Liver (tissue), 8 donors: ENCODE measurements at regions not wholly inside any gene's neighbourhood (a gene's known extent, or its start where the extent isn't known, plus 50 kb on each side); places are given as distances from the start of the nearest gene placed in this dataset.

Experiments
- DNase-seq: peaks from one replicate; pipeline ENCODE4 v3.0.0-alpha.2; 2017; ENCODE audit warnings: low spot score
- H3K27ac ChIP-seq, 2 donors: one replicate each; pipeline ENCODE4 v1.7.0; 2013; ENCODE audit warnings: inconsistent platforms in 2 of 2, low read length in 2 of 2, control low read depth in 1 of 2, low read depth in 1 of 2, mild to moderate bottlenecking in 1 of 2
- H3K27me3 ChIP-seq, 4 donors: one replicate each; pipeline versions ENCODE4 v1.6.1 to v1.7.0; 2013; ENCODE audit warnings: low read length in 3 of 4, inconsistent platforms in 1 of 4, mild to moderate bottlenecking in 1 of 4, moderate library complexity in 1 of 4; ENCODE audit not compliant: control insufficient read depth in 4 of 4, insufficient read depth in 4 of 4
- H3K36me3 ChIP-seq, 4 donors: one replicate each; pipeline versions ENCODE4 v1.6.1 to v1.7.0; 2013; ENCODE audit warnings: low read length in 3 of 4, mild to moderate bottlenecking in 3 of 4, low read depth in 1 of 4, moderate library complexity in 1 of 4; ENCODE audit not compliant: control insufficient read depth in 4 of 4, insufficient read depth in 3 of 4
- H3K4me1 ChIP-seq, 4 donors: one replicate each; pipeline versions ENCODE4 v1.6.1 to v1.7.0; 2013; ENCODE audit warnings: low read length in 3 of 4, mild to moderate bottlenecking in 3 of 4, moderate library complexity in 1 of 4; ENCODE audit not compliant: control insufficient read depth in 4 of 4, insufficient read depth in 4 of 4
- H3K4me3 ChIP-seq, 3 donors: one replicate each; pipeline versions ENCODE4 v1.6.1 to v1.7.0; 2013; ENCODE audit warnings: low read length in 3 of 3, control low read depth in 1 of 3, low read depth in 1 of 3, mild to moderate bottlenecking in 1 of 3
- H3K9ac ChIP-seq, 2 donors: one replicate each; pipeline ENCODE4 v1.7.0; 2013; ENCODE audit warnings: low read length in 2 of 2, mild to moderate bottlenecking in 2 of 2, moderate library complexity in 2 of 2, control low read depth in 1 of 2, low read depth in 1 of 2
- H3K9me3 ChIP-seq, 4 donors: one replicate each; pipeline versions ENCODE4 v1.6.1 to v1.7.0; 2013; ENCODE audit warnings: low read length in 3 of 4; ENCODE audit not compliant: control insufficient read depth in 4 of 4
- ATF3 ChIP-seq: IDR thresholded peaks from 2 replicates; pipeline ENCODE4 v1.6.1; 2016; ENCODE audit warnings: antibody characterized with exemption
- CTCF ChIP-seq: fragments of 150-350 bp; IDR thresholded peaks from 2 replicates; pipeline ENCODE4 v1.5.1; 2017; ENCODE audit warnings: improper control_type of control experiment, low read depth, low read length; ENCODE audit not compliant: missing input control
- EGR1 ChIP-seq, 2 donors: IDR thresholded peaks; 2 replicates each; pipeline ENCODE4 v1.6.1; 2016 to 2018; ENCODE audit warnings: antibody characterized with exemption in 2 of 2, low read depth in 2 of 2
- FOXA1 ChIP-seq: IDR thresholded peaks from 2 replicates; pipeline ENCODE4 v1.6.1; 2016; ENCODE audit warnings: antibody characterized with exemption
- FOXA2 ChIP-seq: IDR thresholded peaks from 2 replicates; pipeline ENCODE4 v1.6.1; 2016; ENCODE audit warnings: antibody characterized with exemption
- GABPA ChIP-seq, 2 donors: IDR thresholded peaks in 1 of 2; conservative IDR thresholded peaks in 1 of 2; 2 replicates each; pipeline ENCODE4 v1.6.1; 2016; ENCODE audit warnings: antibody characterized with exemption in 2 of 2, mild to moderate bottlenecking in 1 of 2, moderate library complexity in 1 of 2
- HNF4A ChIP-seq, 2 donors: conservative IDR thresholded peaks; 2 replicates each; pipeline ENCODE4 v1.6.1; 2016; ENCODE audit warnings: antibody characterized with exemption in 2 of 2, mild to moderate bottlenecking in 2 of 2
- HNF4G ChIP-seq: IDR thresholded peaks from 2 replicates; pipeline ENCODE4 v1.6.1; 2016; ENCODE audit warnings: antibody characterized with exemption
- JUND ChIP-seq, 2 donors: IDR thresholded peaks; 2 replicates each; pipeline ENCODE4 v1.6.1; 2016; ENCODE audit warnings: antibody characterized with exemption in 2 of 2
- MAX ChIP-seq: IDR thresholded peaks from 2 replicates; pipeline ENCODE4 v1.6.1; 2016; ENCODE audit warnings: antibody characterized with exemption
- NR2F2 ChIP-seq: IDR thresholded peaks from 2 replicates; pipeline ENCODE4 v1.6.1; 2016; ENCODE audit warnings: antibody characterized with exemption
- RAD21 ChIP-seq, 2 donors: IDR thresholded peaks; 2 replicates each; pipeline ENCODE4 v1.6.1; 2016; ENCODE audit warnings: antibody characterized with exemption in 2 of 2, mild to moderate bottlenecking in 2 of 2
- REST ChIP-seq: IDR thresholded peaks from 2 replicates; pipeline ENCODE4 v1.6.1; 2016; ENCODE audit warnings: antibody characterized with exemption, mild to moderate bottlenecking
- RXRA ChIP-seq, 2 donors: IDR thresholded peaks; 2 replicates each; pipeline ENCODE4 v1.6.1; 2017 to 2018; ENCODE audit warnings: antibody characterized with exemption in 2 of 2, mild to moderate bottlenecking in 1 of 2
- SP1 ChIP-seq: IDR thresholded peaks from 2 replicates; pipeline ENCODE4 v1.6.1; 2018; ENCODE audit warnings: antibody characterized with exemption, mild to moderate bottlenecking
- TAF1 ChIP-seq: conservative IDR thresholded peaks from 2 replicates; pipeline ENCODE4 v1.6.1; 2016; ENCODE audit warnings: antibody characterized with exemption, mild to moderate bottlenecking
- YY1 ChIP-seq: IDR thresholded peaks from 2 replicates; pipeline ENCODE4 v1.6.1; 2016; ENCODE audit warnings: antibody characterized with exemption, mild to moderate bottlenecking
- ZBTB33 ChIP-seq: IDR thresholded peaks from 2 replicates; pipeline ENCODE4 v1.6.1; 2016; ENCODE audit warnings: antibody characterized with exemption
- WGBS: extraction: QIAGEN DNeasy Blood & Tissue Kit; methylation state at CpG from one replicate; pipeline ENCODE4 v1.1.7; 2013; 5-methylcytosine and 5-hydroxymethylcytosine counted together
- donor health status: healthy.
- donor health status: healthy.
- donor health status: healthy.
- donor health status: healthy.
- donor health status: healthy.

GRCh38 chr9:28059192-28059591, 485.9 kb upstream of the C9orf72 start:
- H3K27ac ChIP-seq, result no peak overlapping the region
- 84% methylated on average over 8 of the region's 8 CpGs for WGBS
- H3K27me3 ChIP-seq, result peaks cover 0 to 3% (median 0%) of the 10 kb centered on the region in 4 donors
- DNase-seq, result no peak
- no peak overlapping the region for H3K4me3 ChIP-seq
- peaks cover 0 to 5% (median 0%) of the 10 kb centered on the region in 4 donors for H3K9me3 ChIP-seq
- H3K9ac ChIP-seq, result no peak overlapping the region
- no peaks in the 10 kb centered on the region for H3K36me3 ChIP-seq
- no peaks in the 10 kb centered on the region for H3K4me1 ChIP-seq
- TF ChIP-seq REST (no peak), RXRA (IDR thresholded peaks at IDR 0.05) (no peak), JUND (IDR thresholded peaks at IDR 0.05) (no peak), FOXA1 (no peak), SP1 (no peak), HNF4A (conservative IDR thresholded peaks at IDR 0.05) (no peak), YY1 (no peak), RAD21 (IDR thresholded peaks at IDR 0.05) (no peak), MAX (no peak), GABPA (IDR thresholded peaks at IDR 0.05 in 1 of 2, conservative IDR thresholded peaks at IDR 0.05 in 1 of 2) (no peak), HNF4G (no peak), CTCF (no peak), ATF3 (no peak), ZBTB33 (no peak), TAF1 (no peak), FOXA2 (no peak), EGR1 (IDR thresholded peaks at IDR 0.05; ENCODE audit: low read depth in 2 of 2) (no peak), NR2F2 (no peak)
